ENCODE measurements at regions not wholly inside any gene's neighbourhood (a gene's known extent, or its start where the extent isn't known, plus 50 kb on each side); places are given as distances from the start of the nearest gene placed in this dataset.
"Not testable (repeated sequence)": the region's sequence is repeated elsewhere in the genome, so short reads cannot be mapped to it uniquely, and the experiment has no call there.

DNA sequence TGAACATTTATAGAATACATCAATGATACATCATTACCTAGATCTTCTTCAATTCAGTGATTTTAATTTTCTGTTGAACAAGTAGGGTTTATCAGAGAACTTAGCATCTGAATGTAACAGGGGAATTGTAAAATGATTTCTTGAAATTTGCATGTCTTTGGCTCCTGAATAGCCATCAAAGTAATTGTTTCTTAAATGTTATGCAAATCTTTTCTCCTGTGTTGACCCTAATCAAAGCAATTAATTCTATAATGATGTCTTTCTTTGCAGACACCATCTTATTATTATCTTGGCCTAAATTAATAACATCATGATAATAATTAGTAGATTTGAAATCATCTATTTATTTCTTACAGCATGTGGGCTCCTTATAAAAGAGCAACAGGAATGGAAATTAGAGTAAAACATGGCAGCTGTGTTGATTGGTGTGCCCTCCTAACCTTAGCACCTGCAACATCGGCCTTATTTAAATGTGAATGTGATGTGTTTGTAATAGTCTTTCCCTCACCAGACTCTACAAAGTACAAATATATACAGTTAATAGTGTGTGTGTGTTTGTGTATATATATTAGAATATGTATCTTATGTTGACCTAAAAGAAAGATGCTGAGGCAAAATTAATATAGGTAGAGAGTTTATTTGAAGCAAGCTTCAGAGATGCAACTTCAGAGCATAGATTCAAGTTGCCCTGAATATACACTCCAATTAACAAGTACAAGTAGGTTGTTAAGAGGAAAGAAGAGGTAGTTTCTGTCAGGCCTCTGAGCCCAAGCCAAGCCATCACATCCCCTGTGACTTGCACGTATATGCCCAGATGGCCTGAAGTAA lies 328.0 kb upstream of the TECRL start:
- TF ChIP-seq, protein P1, sequence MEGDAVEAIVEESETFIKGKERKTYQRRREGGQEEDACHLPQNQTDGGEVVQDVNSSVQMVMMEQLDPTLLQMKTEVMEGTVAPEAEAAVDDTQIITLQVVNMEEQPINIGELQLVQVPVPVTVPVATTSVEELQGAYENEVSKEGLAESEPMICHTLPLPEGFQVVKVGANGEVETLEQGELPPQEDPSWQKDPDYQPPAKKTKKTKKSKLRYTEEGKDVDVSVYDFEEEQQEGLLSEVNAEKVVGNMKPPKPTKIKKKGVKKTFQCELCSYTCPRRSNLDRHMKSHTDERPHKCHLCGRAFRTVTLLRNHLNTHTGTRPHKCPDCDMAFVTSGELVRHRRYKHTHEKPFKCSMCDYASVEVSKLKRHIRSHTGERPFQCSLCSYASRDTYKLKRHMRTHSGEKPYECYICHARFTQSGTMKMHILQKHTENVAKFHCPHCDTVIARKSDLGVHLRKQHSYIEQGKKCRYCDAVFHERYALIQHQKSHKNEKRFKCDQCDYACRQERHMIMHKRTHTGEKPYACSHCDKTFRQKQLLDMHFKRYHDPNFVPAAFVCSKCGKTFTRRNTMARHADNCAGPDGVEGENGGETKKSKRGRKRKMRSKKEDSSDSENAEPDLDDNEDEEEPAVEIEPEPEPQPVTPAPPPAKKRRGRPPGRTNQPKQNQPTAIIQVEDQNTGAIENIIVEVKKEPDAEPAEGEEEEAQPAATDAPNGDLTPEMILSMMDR (IDR thresholded peaks at IDR 0.05; ENCODE audit: control insufficient read depth, extremely low read depth, insufficient read depth): no peak
- H3K4me3 ChIP-seq (ENCODE audit: low read depth, low read length): no peak overlapping the region
- no peak for DNase-seq (ENCODE audit: low read depth)

DNA sequence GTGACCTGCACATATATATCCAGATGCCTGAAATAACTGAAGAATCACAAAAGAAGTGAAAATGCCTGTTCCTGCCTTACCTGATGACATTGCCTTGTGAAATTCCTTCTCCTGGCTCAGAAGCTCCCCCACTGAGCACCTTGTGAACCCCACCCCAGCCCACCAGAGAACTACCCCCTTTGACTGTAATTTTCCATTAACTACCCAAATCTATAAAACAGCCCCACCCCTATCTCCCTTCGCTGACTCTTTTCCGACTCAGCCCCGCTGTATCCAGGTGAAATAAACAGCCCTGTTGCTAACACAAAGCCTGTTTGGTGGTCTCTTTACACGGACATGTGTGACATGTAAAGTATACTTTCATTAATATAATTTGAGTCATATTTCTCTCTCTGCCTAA lies 320.3 kb upstream of the TECRL start:
- no peak for DNase-seq (ENCODE audit: low read depth)
- TF ChIP-seq, protein P1 (IDR thresholded peaks at IDR 0.05; ENCODE audit: control insufficient read depth, extremely low read depth, insufficient read depth): no peak
- H3K4me3 ChIP-seq (ENCODE audit: low read depth, low read length): no peak overlapping the region

DNA sequence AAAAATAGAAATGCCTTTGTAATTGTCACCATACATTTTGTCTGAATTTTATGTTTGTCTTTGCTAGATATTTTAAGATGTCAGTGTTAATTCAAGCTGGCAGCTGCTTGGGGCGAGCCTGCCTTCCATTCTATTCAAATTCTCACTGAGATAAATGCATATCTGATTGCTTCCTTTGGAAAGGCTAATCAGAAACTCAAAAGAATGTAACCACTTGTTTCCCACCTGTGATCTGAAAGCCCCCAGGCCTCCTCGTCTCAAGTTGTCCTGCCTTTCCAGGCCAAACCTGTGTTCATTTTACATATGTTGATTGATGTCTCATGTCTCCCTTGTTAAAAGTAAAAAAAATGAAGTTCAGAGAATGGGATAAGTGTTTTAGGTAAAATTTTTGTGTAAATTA lies 318.7 kb upstream of the TECRL start:
- H3K4me3 ChIP-seq (ENCODE audit: low read depth, low read length): no peak overlapping the region
- TF ChIP-seq, protein P1 (IDR thresholded peaks at IDR 0.05; ENCODE audit: control insufficient read depth, extremely low read depth, insufficient read depth): no peak
- DNase-seq (ENCODE audit: low read depth): no peak

DNA sequence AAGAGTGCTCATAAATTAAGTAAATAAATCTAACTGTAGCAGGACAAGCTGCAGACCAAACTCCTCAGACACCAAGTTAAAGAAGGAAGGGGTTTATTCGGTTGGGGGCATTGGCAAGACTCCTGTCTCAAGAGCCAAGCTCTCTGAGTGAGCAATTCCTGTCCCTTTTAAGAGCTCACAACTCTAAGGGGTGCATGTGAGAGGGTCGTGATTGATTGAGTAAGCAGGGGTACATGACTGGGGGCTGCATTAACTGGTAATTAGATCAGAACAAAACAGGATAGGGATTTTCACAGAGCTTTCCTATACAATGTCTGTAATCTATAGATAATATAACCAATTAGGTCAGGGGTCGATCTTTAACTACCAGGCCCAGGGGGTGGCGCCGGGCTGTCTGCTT lies 318.1 kb upstream of the TECRL start:
- DNase-seq (ENCODE audit: low read depth); H3K4me3 ChIP-seq (ENCODE audit: low read depth, low read length): not testable (repeated sequence)

DNA sequence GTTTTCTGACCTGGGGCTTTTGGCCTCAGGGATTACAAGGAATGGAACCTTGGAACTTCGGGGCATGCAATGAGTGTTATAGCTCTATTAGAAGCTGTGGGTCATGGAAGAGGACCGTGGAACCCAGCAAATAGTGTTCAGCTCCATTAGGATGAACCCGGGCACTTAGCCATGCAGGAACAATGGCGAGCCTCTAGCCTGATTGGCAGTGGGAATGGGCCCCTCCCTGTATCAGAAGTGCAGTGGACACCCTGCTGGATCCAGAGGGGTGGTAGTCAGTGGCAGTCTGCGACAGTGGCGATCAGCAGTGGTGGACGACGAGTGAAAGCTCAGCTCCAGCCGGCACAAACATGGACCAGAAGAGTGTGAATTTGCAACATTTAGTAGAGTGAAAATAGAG lies 315.4 kb upstream of the TECRL start:
- no peak for DNase-seq (ENCODE audit: low read depth)
- TF ChIP-seq, protein P1 (IDR thresholded peaks at IDR 0.05; ENCODE audit: control insufficient read depth, extremely low read depth, insufficient read depth): no peak

DNA sequence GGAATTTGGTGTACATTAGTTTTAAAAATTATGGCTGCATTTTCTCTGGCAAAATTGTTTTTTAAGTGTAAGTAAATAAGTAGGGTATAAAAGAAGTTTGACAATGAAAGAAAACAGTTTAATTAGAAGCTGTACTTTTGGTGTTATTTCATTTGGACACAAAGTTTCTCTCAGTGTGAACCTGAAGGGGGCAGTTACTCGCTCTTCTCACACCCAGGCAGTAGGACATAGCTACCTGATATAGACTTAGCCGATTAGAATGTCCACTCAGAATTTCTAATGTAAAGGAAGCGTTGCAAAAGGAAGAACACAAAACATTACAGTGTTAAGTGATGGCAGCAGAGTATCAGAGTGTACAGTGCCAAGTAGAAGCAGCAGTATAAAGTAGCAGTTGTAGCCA lies 311.9 kb upstream of the TECRL start:
- TF ChIP-seq, protein P1 (IDR thresholded peaks at IDR 0.05; ENCODE audit: control insufficient read depth, extremely low read depth, insufficient read depth): no peak
- DNase-seq (ENCODE audit: low read depth): no peak
- no peak overlapping the region for H3K4me3 ChIP-seq (ENCODE audit: low read depth, low read length)

More for the DNA sequence above, 315.4 kb upstream of the TECRL start:
- no peak overlapping the region for H3K4me3 ChIP-seq (ENCODE audit: low read depth, low read length)

DNA sequence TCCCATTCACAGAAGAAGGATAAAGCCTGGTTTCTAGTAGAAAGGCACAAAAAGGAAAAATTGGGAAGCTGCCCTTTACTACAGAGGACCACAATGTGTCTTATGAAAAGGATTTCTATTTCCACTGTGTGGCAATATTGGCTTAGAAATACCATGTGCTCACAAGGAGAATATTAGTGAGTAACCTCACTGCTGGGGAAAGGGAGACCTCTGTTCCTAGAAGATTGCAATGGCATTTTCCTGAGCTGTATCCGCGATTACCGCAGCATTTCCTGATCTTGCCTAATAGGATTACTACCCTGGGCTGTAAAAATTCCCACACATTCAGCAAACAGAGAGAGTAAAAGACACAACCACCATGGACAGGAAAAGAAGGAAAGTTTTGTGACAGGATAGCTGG lies 308.8 kb upstream of the TECRL start:
- TF ChIP-seq, protein P1 (IDR thresholded peaks at IDR 0.05; ENCODE audit: control insufficient read depth, extremely low read depth, insufficient read depth): peak; percentile 30; the same call in 1 of the 2 replicates
- H3K4me3 ChIP-seq (ENCODE audit: low read depth, low read length): no peak overlapping the region
- DNase-seq (ENCODE audit: low read depth): no peak

Measured in LNCaP clone FGC (cell line).